ENCODE measurements at regions not wholly inside any gene's neighbourhood (a gene's known extent, or its start where the extent isn't known, plus 50 kb on each side); places are given as distances from the start of the nearest gene placed in this dataset.

GRCh38 chr9:103319979-103320378 is 324.8 kb downstream of the CYLC2 start:
- TF ChIP-seq CTCF (IDR thresholded peaks at IDR 0.05), result no peak
- Mint-ChIP-seq H3K9me3 (peaks cover 0 to 2% (median 0%) of the 10 kb centered on the region in 7 donors), H3K36me3 (no peaks in the 10 kb centered on the region), H3K4me3 (no peak overlapping the region), H3K27ac (no peak overlapping the region), H3K27me3 (ENCODE audit: low read depth in 3 of 3) (peaks cover 0 to 3% (median 0%) of the 10 kb centered on the region in 3 donors), H3K4me1 (no peaks in the 10 kb centered on the region)
- H4K20me1 ChIP-seq (ENCODE audit: insufficient read depth, low read length), result no peaks in the 10 kb centered on the region
- no peaks in the 10 kb centered on the region for H3K27me3 ChIP-seq (ENCODE audit: control insufficient read depth in 2 of 2, insufficient read depth in 2 of 2, low read length in 2 of 2)
- WGBS (ENCODE audit: insufficient coverage), result no CpG with 5 or more reads among the region's 4 CpGs
- no peaks in the 10 kb centered on the region for H3K9me3 ChIP-seq (replicated peaks in 1 of 2; ENCODE audit: control insufficient read depth in 1 of 2, insufficient read depth in 1 of 2, low read length in 2 of 2)
- no peak overlapping the region for H3K4me2 ChIP-seq (replicated peaks; ENCODE audit: extremely low read depth, low read length, poor library complexity, severe bottlenecking)
- no peak overlapping the region for H3K27ac ChIP-seq (ENCODE audit: low read depth in 1 of 2, low read length in 2 of 2)
- no peaks in the 10 kb centered on the region for H3K4me1 ChIP-seq (ENCODE audit: control insufficient read depth in 1 of 2, insufficient read depth in 2 of 2, low read length in 2 of 2)
- H3K9ac ChIP-seq (ENCODE audit: insufficient read depth, low read length, poor library complexity, severe bottlenecking), result no peak overlapping the region
- no peaks in the 10 kb centered on the region for H3K36me3 ChIP-seq (replicated peaks in 1 of 2; ENCODE audit: control insufficient read depth in 1 of 2, insufficient read depth in 2 of 2, low read length in 2 of 2)
- H3K4me3 ChIP-seq (replicated peaks in 1 of 3; ENCODE audit: low read depth in 2 of 3, low read length in 3 of 3), result no peak overlapping the region
- no peak overlapping the region for H2AFZ ChIP-seq (ENCODE audit: insufficient read depth, low read depth, low read length, poor library complexity, severe bottlenecking)
- H3K79me2 ChIP-seq (ENCODE audit: insufficient read depth, low read length), result no peaks in the 10 kb centered on the region
- DNase-seq, result no peak
- intact Hi-C loops (cut with micrococcal nuclease), result no loop called here

GRCh38 chr9:103323699-103324098 is 328.6 kb downstream of the CYLC2 start:
- Histone ChIP-seq H3K4me2 (replicated peaks; ENCODE audit: extremely low read depth, low read length, poor library complexity, severe bottlenecking) (no peak overlapping the region), H3K9me3 (replicated peaks in 1 of 2; ENCODE audit: control insufficient read depth in 1 of 2, insufficient read depth in 1 of 2, low read length in 2 of 2) (no peaks in the 10 kb centered on the region), H2AFZ (ENCODE audit: insufficient read depth, low read depth, low read length, poor library complexity, severe bottlenecking) (no peak overlapping the region), H3K4me3 (replicated peaks in 1 of 3; ENCODE audit: low read depth in 2 of 3, low read length in 3 of 3) (no peak overlapping the region), H4K20me1 (ENCODE audit: insufficient read depth, low read length) (no peaks in the 10 kb centered on the region), H3K4me1 (ENCODE audit: control insufficient read depth in 1 of 2, insufficient read depth in 2 of 2, low read length in 2 of 2) (no peaks in the 10 kb centered on the region), H3K79me2 (ENCODE audit: insufficient read depth, low read length) (no peaks in the 10 kb centered on the region), H3K27me3 (ENCODE audit: control insufficient read depth in 2 of 2, insufficient read depth in 2 of 2, low read length in 2 of 2) (no peaks in the 10 kb centered on the region), H3K36me3 (replicated peaks in 1 of 2; ENCODE audit: control insufficient read depth in 1 of 2, insufficient read depth in 2 of 2, low read length in 2 of 2) (no peaks in the 10 kb centered on the region), H3K9ac (ENCODE audit: insufficient read depth, low read length, poor library complexity, severe bottlenecking) (no peak overlapping the region), H3K27ac (ENCODE audit: low read depth in 1 of 2, low read length in 2 of 2) (no peak overlapping the region)
- Mint-ChIP-seq H3K36me3 (no peaks in the 10 kb centered on the region), H3K4me1 (no peaks in the 10 kb centered on the region), H3K9me3 (peaks cover 0 to 8% (median 0%) of the 10 kb centered on the region in 7 donors), H3K27me3 (ENCODE audit: low read depth in 3 of 3) (peaks cover 0 to 1% (median 0%) of the 10 kb centered on the region in 3 donors), H3K4me3 (no peak overlapping the region), H3K27ac (no peak overlapping the region)
- WGBS (ENCODE audit: insufficient coverage), result no CpG with 5 or more reads among the region's 1 CpG
- TF ChIP-seq CTCF (IDR thresholded peaks at IDR 0.05), result no peak
- intact Hi-C loops (cut with micrococcal nuclease), result no loop called here
- DNase-seq, result no peak
